Keratinocyte (primary cell): ENCODE measurements at regions not wholly inside any gene's neighbourhood (a gene's known extent, or its start where the extent isn't known, plus 50 kb on each side); places are given as distances from the start of the nearest gene placed in this dataset.

Source experiments
- DNase-seq: peaks from one replicate; pipeline ENCODE4 v3.0.0-alpha.2; 2011; ENCODE audit warnings: low read depth, missing footprints, low spot score
- FAIRE-seq: peaks from 2 replicates; lab custom pipeline; 2011; peaks lifted over from hg19 to GRCh38; lab: Jason Lieb, UNC
- H2AFZ ChIP-seq: 2 replicates; pipeline ENCODE4 v1.6.0; 2012; ENCODE audit warnings: low read length, control low read depth, inconsistent platforms; ENCODE audit not compliant: control insufficient read depth
- H3K27ac ChIP-seq: 2 replicates; pipeline ENCODE4 v1.5.1; 2011; ENCODE audit warnings: low read length; ENCODE audit not compliant: control insufficient read depth, insufficient read depth
- H3K27me3 ChIP-seq: 3 replicates; pipeline ENCODE4 v1.6.0; 2011; ENCODE audit warnings: low read length; ENCODE audit not compliant: control insufficient read depth, insufficient read depth; ENCODE audit errors: extremely low read depth
- H3K36me3 ChIP-seq, 2 experiments: 2 replicates in 1 of 2; 3 replicates in 1 of 2; pipeline ENCODE4 v1.5.1; 2011; ENCODE audit warnings: low read length in 2 of 2, mild to moderate bottlenecking in 1 of 2; ENCODE audit not compliant: control insufficient read depth in 2 of 2, insufficient read depth in 2 of 2; ENCODE audit errors: extremely low read depth in 1 of 2
- H3K4me1 ChIP-seq: 3 replicates; pipeline ENCODE4 v1.5.1; 2011; ENCODE audit warnings: low read length; ENCODE audit not compliant: control insufficient read depth, insufficient read depth; ENCODE audit errors: extremely low read depth
- H3K4me2 ChIP-seq: 3 replicates; pipeline ENCODE4 v1.6.0; 2011; ENCODE audit warnings: low read depth, low read length; ENCODE audit not compliant: control insufficient read depth, insufficient read depth; ENCODE audit errors: extremely low read depth
- H3K4me3 ChIP-seq, 3 experiments: fragments of 200-600 bp in 1 of 3; sonication (generic) in 1 of 3; 2 replicates in 2 of 3; 3 replicates in 1 of 3; pipeline ENCODE4 v1.5.1; 2011 to 2016; ENCODE audit warnings: low read length in 3 of 3, mild to moderate bottlenecking in 3 of 3, control low read depth in 2 of 3, inconsistent platforms in 1 of 3, low read depth in 1 of 3, mixed read lengths in 1 of 3, mixed run types in 1 of 3, moderate library complexity in 1 of 3; ENCODE audit not compliant: control insufficient read depth in 2 of 3, insufficient read depth in 2 of 3; ENCODE audit errors: extremely low read depth in 1 of 3
- H3K79me2 ChIP-seq: 2 replicates; pipeline ENCODE4 v1.6.0; 2012; ENCODE audit warnings: low read length; ENCODE audit not compliant: control insufficient read depth, insufficient read depth
- H3K9ac ChIP-seq: 3 replicates; pipeline ENCODE4 v1.6.0; 2011; ENCODE audit warnings: low read length; ENCODE audit not compliant: control insufficient read depth, insufficient read depth; ENCODE audit errors: extremely low read depth
- H3K9me1 ChIP-seq: 3 replicates; pipeline ENCODE4 v1.6.0; 2011; ENCODE audit warnings: low read length; ENCODE audit not compliant: control insufficient read depth, insufficient read depth; ENCODE audit errors: extremely low read depth
- H3K9me3 ChIP-seq: 2 replicates; pipeline ENCODE4 v1.5.1; 2012; ENCODE audit warnings: low read depth, low read length; ENCODE audit not compliant: control insufficient read depth
- H4K20me1 ChIP-seq: 3 replicates; pipeline ENCODE4 v1.6.0; 2011; ENCODE audit warnings: low read length; ENCODE audit not compliant: control insufficient read depth, insufficient read depth; ENCODE audit errors: extremely low read depth
- EZH2 ChIP-seq: IDR thresholded peaks from one replicate; pipeline ENCODE4 v1.6.1; 2012; ENCODE audit warnings: inconsistent platforms, mild to moderate bottlenecking, low read length, moderate library complexity
- dilution Hi-C: fragments of 300-500 bp; cut with MboI; formaldehyde crosslinking; loops from one replicate; pipeline ENCODE4 v1.7.0; 2020; ENCODE audit warnings: low sequenced_read_pairs; ENCODE audit not compliant: extremely low pct_ligation_motif_present
- TF ChIP-seq, protein P1 (sequence below), 3 experiments: IDR thresholded peaks in 1 of 3; conservative IDR thresholded peaks in 1 of 3; optimal IDR thresholded peaks in 1 of 3; 2 replicates in 2 of 3; 3 replicates in 1 of 3; pipeline versions ENCODE3 to v1.5.1; 2011; ENCODE audit warnings: low read length in 3 of 3, mild to moderate bottlenecking in 3 of 3, moderate library complexity in 2 of 3, control low read depth in 1 of 3, inconsistent platforms in 1 of 3; ENCODE audit not compliant: insufficient read depth in 2 of 3; ENCODE audit errors: extremely low read depth in 1 of 3

DNA sequence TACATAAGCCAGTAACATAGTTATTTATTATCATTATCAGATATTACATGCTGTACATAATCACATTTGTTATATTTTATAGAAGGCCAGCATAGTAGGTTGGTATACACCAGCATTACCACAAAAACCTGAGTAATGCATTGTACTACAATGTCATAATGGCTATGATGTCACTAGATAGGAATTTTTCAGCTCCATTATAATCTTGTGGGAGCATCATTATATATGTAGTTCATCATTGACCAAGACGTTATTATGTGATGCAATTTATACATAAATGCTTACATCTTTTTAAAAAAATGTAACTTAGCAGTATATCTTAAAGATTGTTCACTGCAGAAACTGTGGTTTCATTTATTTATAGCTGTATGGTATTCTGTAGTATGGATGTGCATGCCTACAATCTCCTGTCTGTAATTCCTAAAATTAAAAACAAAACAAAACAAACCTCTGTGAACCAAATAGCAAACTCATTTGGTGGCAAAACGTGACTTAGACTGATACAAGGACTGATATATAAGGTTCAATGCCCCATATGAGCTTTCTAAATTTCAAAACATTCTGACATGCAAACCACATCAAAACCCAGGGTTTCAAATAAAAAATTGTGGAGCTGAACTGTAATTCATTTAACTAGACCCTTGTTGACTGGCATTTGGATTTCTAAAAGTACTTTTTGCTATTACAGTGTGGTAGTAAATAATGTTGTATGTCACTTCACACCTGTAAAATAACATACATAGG, 250.9 kb downstream of the DLEU7 start:
- H3K4me2 ChIP-seq: no peak overlapping the region
- dilution Hi-C loops: no loop called here
- H3K79me2 ChIP-seq: no peaks in the 10 kb centered on the region
- FAIRE-seq: peak; percentile 72
- H3K4me3 ChIP-seq: no peak overlapping the region
- TF ChIP-seq EZH2: no peak
- TF ChIP-seq, protein P1, sequence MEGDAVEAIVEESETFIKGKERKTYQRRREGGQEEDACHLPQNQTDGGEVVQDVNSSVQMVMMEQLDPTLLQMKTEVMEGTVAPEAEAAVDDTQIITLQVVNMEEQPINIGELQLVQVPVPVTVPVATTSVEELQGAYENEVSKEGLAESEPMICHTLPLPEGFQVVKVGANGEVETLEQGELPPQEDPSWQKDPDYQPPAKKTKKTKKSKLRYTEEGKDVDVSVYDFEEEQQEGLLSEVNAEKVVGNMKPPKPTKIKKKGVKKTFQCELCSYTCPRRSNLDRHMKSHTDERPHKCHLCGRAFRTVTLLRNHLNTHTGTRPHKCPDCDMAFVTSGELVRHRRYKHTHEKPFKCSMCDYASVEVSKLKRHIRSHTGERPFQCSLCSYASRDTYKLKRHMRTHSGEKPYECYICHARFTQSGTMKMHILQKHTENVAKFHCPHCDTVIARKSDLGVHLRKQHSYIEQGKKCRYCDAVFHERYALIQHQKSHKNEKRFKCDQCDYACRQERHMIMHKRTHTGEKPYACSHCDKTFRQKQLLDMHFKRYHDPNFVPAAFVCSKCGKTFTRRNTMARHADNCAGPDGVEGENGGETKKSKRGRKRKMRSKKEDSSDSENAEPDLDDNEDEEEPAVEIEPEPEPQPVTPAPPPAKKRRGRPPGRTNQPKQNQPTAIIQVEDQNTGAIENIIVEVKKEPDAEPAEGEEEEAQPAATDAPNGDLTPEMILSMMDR (optimal IDR thresholded peaks at IDR 0.05 in 1 of 3, IDR thresholded peaks at IDR 0.05 in 1 of 3, conservative IDR thresholded peaks at IDR 0.05 in 1 of 3; ENCODE audit: extremely low read depth in 1 of 3, insufficient read depth in 2 of 3, low read length in 3 of 3): no peak
- no peaks in the 10 kb centered on the region for H3K9me3 ChIP-seq
- no peaks in the 10 kb centered on the region for H3K27me3 ChIP-seq
- H2AFZ ChIP-seq: no peak overlapping the region
- peaks cover 39% of the 10 kb centered on the region for H3K4me1 ChIP-seq
- peak; percentile 65 for DNase-seq
- H3K27ac ChIP-seq: peak overlapping the region; percentile 14
- no peaks in the 10 kb centered on the region for H3K36me3 ChIP-seq
- H3K9ac ChIP-seq: no peak overlapping the region
- no peaks in the 10 kb centered on the region for H3K9me1 ChIP-seq
- H4K20me1 ChIP-seq: no peaks in the 10 kb centered on the region

DNA sequence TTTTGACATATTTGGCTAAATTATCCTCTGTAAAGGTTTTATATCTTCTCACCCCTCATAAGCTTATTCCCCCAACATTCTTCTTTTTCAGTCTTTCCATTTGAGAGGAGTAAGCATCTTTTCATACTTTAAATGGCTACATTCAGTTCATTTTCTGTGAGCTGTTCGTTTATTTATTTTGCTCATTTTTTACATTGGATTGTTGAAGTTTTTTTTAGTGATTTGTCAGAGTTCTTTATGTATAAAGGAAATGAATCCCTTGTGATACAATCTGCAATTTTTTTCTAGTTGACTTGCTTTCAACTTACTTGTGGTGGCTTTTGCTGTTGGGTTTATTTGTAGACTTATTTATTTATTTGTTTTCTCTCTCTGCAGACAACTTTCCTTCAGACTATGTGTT, 250.3 kb downstream of the DLEU7 start:
- TF ChIP-seq, protein P1 (optimal IDR thresholded peaks at IDR 0.05 in 1 of 3, IDR thresholded peaks at IDR 0.05 in 1 of 3, conservative IDR thresholded peaks at IDR 0.05 in 1 of 3; ENCODE audit: extremely low read depth in 1 of 3, insufficient read depth in 2 of 3, low read length in 3 of 3): no peak
- TF ChIP-seq EZH2: no peak
- no peak overlapping the region for H3K4me2 ChIP-seq
- FAIRE-seq: no peak
- no peaks in the 10 kb centered on the region for H3K9me1 ChIP-seq
- peaks cover 36% of the 10 kb centered on the region for H3K4me1 ChIP-seq
- no peak overlapping the region for H3K9ac ChIP-seq
- dilution Hi-C loops: no loop called here
- H3K4me3 ChIP-seq: no peak overlapping the region
- H3K27me3 ChIP-seq: no peaks in the 10 kb centered on the region
- no peak overlapping the region for H2AFZ ChIP-seq
- no peak for DNase-seq
- no peaks in the 10 kb centered on the region for H4K20me1 ChIP-seq
- H3K79me2 ChIP-seq: no peaks in the 10 kb centered on the region
- no peaks in the 10 kb centered on the region for H3K9me3 ChIP-seq
- H3K36me3 ChIP-seq: no peaks in the 10 kb centered on the region
- H3K27ac ChIP-seq: no peak overlapping the region
